ENCODE measurements at regions not wholly inside any gene's neighbourhood (a gene's known extent, or its start where the extent isn't known, plus 50 kb on each side); places are given as distances from the start of the nearest gene placed in this dataset.

- peaks cover 22% of the 10 kb centered on the region for H3K27me3 ChIP-seq
- no peaks in the 10 kb centered on the region for H3K36me3 ChIP-seq
- H3K9me3 ChIP-seq: no peaks in the 10 kb centered on the region
- no peak overlapping the region for H3K27ac ChIP-seq
- H3K4me3 ChIP-seq (ENCODE audit: low read depth in 1 of 2, low read length in 1 of 2): no peak overlapping the region
- peaks cover 0 to 25% of the 10 kb centered on the region in 2 experiments for H3K4me1 ChIP-seq (ENCODE audit: control insufficient read depth in 1 of 2, insufficient read depth in 1 of 2, low read depth in 1 of 2, low read length in 1 of 2)
- TF ChIP-seq, protein P1, sequence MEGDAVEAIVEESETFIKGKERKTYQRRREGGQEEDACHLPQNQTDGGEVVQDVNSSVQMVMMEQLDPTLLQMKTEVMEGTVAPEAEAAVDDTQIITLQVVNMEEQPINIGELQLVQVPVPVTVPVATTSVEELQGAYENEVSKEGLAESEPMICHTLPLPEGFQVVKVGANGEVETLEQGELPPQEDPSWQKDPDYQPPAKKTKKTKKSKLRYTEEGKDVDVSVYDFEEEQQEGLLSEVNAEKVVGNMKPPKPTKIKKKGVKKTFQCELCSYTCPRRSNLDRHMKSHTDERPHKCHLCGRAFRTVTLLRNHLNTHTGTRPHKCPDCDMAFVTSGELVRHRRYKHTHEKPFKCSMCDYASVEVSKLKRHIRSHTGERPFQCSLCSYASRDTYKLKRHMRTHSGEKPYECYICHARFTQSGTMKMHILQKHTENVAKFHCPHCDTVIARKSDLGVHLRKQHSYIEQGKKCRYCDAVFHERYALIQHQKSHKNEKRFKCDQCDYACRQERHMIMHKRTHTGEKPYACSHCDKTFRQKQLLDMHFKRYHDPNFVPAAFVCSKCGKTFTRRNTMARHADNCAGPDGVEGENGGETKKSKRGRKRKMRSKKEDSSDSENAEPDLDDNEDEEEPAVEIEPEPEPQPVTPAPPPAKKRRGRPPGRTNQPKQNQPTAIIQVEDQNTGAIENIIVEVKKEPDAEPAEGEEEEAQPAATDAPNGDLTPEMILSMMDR (IDR thresholded peaks at IDR 0.05): no peak
Measured at GRCh38 chr6:169955731-169956437, 204.5 kb downstream of the ERMARD start.

DNA sequence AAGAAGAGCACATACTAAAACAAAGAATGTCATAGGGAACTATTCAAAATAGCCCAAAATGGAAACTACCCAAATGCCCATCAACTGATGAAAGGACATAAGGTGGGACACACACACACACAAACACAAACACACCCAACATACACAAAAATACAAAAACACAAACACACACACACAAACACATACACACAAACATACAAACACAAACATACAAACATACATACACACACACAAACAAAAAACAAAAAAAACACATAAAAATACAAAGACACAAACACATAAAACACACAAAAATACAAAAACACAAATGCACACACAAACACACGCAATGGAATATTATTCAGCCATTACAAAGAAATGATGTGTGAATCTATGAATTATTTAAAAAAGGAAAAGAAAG, 203.6 kb downstream of the ERMARD start:
- no peak overlapping the region for H3K27ac ChIP-seq
- H3K4me1 ChIP-seq (ENCODE audit: control insufficient read depth in 1 of 2, insufficient read depth in 1 of 2, low read depth in 1 of 2, low read length in 1 of 2): peaks cover 0 to 25% of the 10 kb centered on the region in 2 experiments
- H3K4me3 ChIP-seq (ENCODE audit: low read depth in 1 of 2, low read length in 1 of 2): no peak overlapping the region
- TF ChIP-seq, protein P1 (IDR thresholded peaks at IDR 0.05): no peak
- peaks cover 16% of the 10 kb centered on the region for H3K27me3 ChIP-seq
- no peaks in the 10 kb centered on the region for H3K9me3 ChIP-seq
- no peaks in the 10 kb centered on the region for H3K36me3 ChIP-seq

GRCh38 chr6:169953686-169954085, 202.3 kb downstream of the ERMARD start:
- Histone ChIP-seq H3K27me3 (peaks cover 5% of the 10 kb centered on the region), H3K36me3 (no peaks in the 10 kb centered on the region), H3K4me3 (ENCODE audit: low read depth in 1 of 2, low read length in 1 of 2) (no peak overlapping the region), H3K27ac (no peak overlapping the region), H3K9me3 (no peaks in the 10 kb centered on the region), H3K4me1 (ENCODE audit: control insufficient read depth in 1 of 2, insufficient read depth in 1 of 2, low read depth in 1 of 2, low read length in 1 of 2) (peaks cover 0 to 17% of the 10 kb centered on the region in 2 experiments)
- TF ChIP-seq, protein P1 (IDR thresholded peaks at IDR 0.05): no peak

DNA sequence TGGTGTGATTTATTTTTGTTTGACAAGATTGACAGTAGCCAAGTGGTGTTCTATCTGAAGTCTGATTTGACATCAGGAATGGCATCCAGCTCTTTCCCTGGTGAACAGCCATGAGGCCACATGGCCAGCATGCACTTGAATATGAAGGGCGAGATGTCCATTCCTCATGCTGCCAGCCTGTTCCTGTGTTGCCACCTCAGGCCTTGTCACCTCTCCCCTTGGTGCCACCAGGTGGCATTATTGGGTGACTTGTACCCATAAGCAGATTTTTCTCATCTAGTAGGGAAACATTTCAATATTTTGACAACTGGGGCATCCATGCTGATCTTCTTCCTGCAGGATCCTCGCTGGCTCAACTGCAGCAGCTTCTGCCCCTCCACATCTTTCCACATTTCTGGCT, 199.1 kb downstream of the ERMARD start:
- Histone ChIP-seq H3K27ac (no peak overlapping the region), H3K9me3 (no peaks in the 10 kb centered on the region), H3K4me1 (ENCODE audit: control insufficient read depth in 1 of 2, insufficient read depth in 1 of 2, low read depth in 1 of 2, low read length in 1 of 2) (peaks cover 0 to 3% of the 10 kb centered on the region in 2 experiments), H3K4me3 (ENCODE audit: low read depth in 1 of 2, low read length in 1 of 2) (no peak overlapping the region), H3K36me3 (no peaks in the 10 kb centered on the region), H3K27me3 (peaks cover 8% of the 10 kb centered on the region)
- TF ChIP-seq, protein P1 (IDR thresholded peaks at IDR 0.05): no peak

GRCh38 chr6:169949511-169950097, 198.2 kb downstream of the ERMARD start:
- Histone ChIP-seq H3K4me1 (ENCODE audit: control insufficient read depth in 1 of 2, insufficient read depth in 1 of 2, low read depth in 1 of 2, low read length in 1 of 2) (no peaks in the 10 kb centered on the region), H3K36me3 (no peaks in the 10 kb centered on the region), H3K27me3 (peaks cover 8% of the 10 kb centered on the region), H3K27ac (no peak overlapping the region), H3K4me3 (ENCODE audit: low read depth in 1 of 2, low read length in 1 of 2) (no peak overlapping the region), H3K9me3 (no peaks in the 10 kb centered on the region)
- TF ChIP-seq, protein P1 (IDR thresholded peaks at IDR 0.05): no peak
